OCI-LY7 (cell line): ENCODE measurements at regions not wholly inside any gene's neighbourhood (a gene's known extent, or its start where the extent isn't known, plus 50 kb on each side); places are given as distances from the start of the nearest gene placed in this dataset.

Experiments used
- BruUV-seq: library from RNA; stranded (reverse); fragments of 400-500 nt; replicated peaks from 2 replicates; lab custom pipeline; 2021; lab: Mats Ljungman, UMichigan
- CTCF ChIA-PET: fragments of 300-600 bp; sonication (Branson Sonifier 250); formaldehyde crosslinking; loops from one replicate; lab custom pipeline; 2022; ENCODE audit warnings: antibody characterized with exemption; ENCODE audit not compliant: unreplicated experiment; lab: Charles Lee
- POLR2A ChIA-PET: fragments of 300-600 bp; sonication (Branson Sonifier 250); formaldehyde crosslinking; loops from one replicate; lab custom pipeline; 2022; ENCODE audit warnings: antibody characterized with exemption; lab: Charles Lee
- DNase-seq: peaks from one replicate; pipeline ENCODE4 v3.0.0-alpha.2; 2015; ENCODE audit warnings: low spot score
- H2AFZ ChIP-seq: fragments of 200-600 bp; sonication (generic), shearing (Covaris generic); 2 replicates; pipeline ENCODE4 v1.6.1; 2014; ENCODE audit warnings: mild to moderate bottlenecking, antibody characterized with exemption, low read length, moderate library complexity
- H3K27ac ChIP-seq: fragments of 200-600 bp; sonication (generic); 2 replicates; pipeline ENCODE4 v1.5.1; 2014; ENCODE audit warnings: mixed run types, low read depth, mild to moderate bottlenecking, moderate library complexity, low read length, inconsistent platforms; ENCODE audit not compliant: poor library complexity, severe bottlenecking
- H3K36me3 ChIP-seq: fragments of 200-600 bp; sonication (generic); 2 replicates; pipeline ENCODE4 v1.6.1; 2014; ENCODE audit warnings: mild to moderate bottlenecking, antibody characterized with exemption, low read length, moderate library complexity, mixed read lengths; ENCODE audit not compliant: insufficient read depth
- H3K4me1 ChIP-seq: fragments of 200-600 bp; sonication (generic); 2 replicates; pipeline ENCODE4 v1.5.1; 2014; ENCODE audit warnings: mild to moderate bottlenecking, low read length; ENCODE audit not compliant: insufficient read depth, poor library complexity, severe bottlenecking
- H3K4me2 ChIP-seq: fragments of 200-600 bp; sonication (generic); 2 replicates; pipeline ENCODE4 v1.6.1; 2014; ENCODE audit warnings: mild to moderate bottlenecking, low read length
- H3K4me3 ChIP-seq: fragments of 200-600 bp; sonication (generic); 2 replicates; pipeline ENCODE4 v1.5.1; 2014; ENCODE audit warnings: mild to moderate bottlenecking, low read depth, low read length; ENCODE audit not compliant: poor library complexity, severe bottlenecking
- H3K79me2 ChIP-seq: fragments of 200-600 bp; sonication (generic); 2 replicates; pipeline ENCODE4 v1.6.1; 2016; ENCODE audit warnings: low read depth, mild to moderate bottlenecking, low read length, moderate library complexity, mixed read lengths; ENCODE audit not compliant: insufficient read depth
- H3K9me2 ChIP-seq: fragments of 200-600 bp; sonication (generic); 2 replicates; pipeline ENCODE4 v1.6.1; 2016; ENCODE audit warnings: mild to moderate bottlenecking, low read length, mixed read lengths; ENCODE audit not compliant: insufficient read depth
- H3K9me3 ChIP-seq: fragments of 200-600 bp; sonication (generic); 2 replicates; pipeline ENCODE4 v1.6.1; 2014; ENCODE audit warnings: mild to moderate bottlenecking, mixed run types, low read length, mixed read lengths
- H4K20me1 ChIP-seq: fragments of 200-600 bp; sonication (generic); 2 replicates; pipeline ENCODE4 v1.6.1; 2014; ENCODE audit warnings: mild to moderate bottlenecking, antibody characterized with exemption, low read length, moderate library complexity, mixed read lengths; ENCODE audit not compliant: insufficient read depth
- CTCF ChIP-seq: fragments of 200-600 bp; sonication (generic); conservative IDR thresholded peaks from 2 replicates; pipeline ENCODE4 v1.5.1; 2014; ENCODE audit warnings: mild to moderate bottlenecking, antibody characterized with exemption, low read length, moderate library complexity, mixed read lengths
- EZH2phosphoT487 ChIP-seq: fragments of 200-600 bp; sonication (generic); IDR thresholded peaks from 2 replicates; pipeline ENCODE4 v1.6.1; 2018; ENCODE audit warnings: low read depth, borderline replicate concordance, mild to moderate bottlenecking, mixed run types, antibody characterized with exemption, low read length, moderate library complexity, mixed read lengths
- intact Hi-C: fragments of 100-400 bp; cut with micrococcal nuclease; formaldehyde crosslinking; loops from one replicate; pipeline ENCODE4 v1.10.0; 2022; ENCODE audit not compliant: unreplicated experiment

- Histone ChIP-seq H3K9me2 (no peaks in the 10 kb centered on the region), H3K4me3 (no peak overlapping the region), H2AFZ (no peak overlapping the region), H3K9me3 (no peaks in the 10 kb centered on the region), H3K27ac (no peak overlapping the region), H3K4me2 (no peak overlapping the region), H3K4me1 (no peaks in the 10 kb centered on the region), H3K79me2 (no peaks in the 10 kb centered on the region), H4K20me1 (no peaks in the 10 kb centered on the region), H3K36me3 (no peaks in the 10 kb centered on the region)
- no peak for DNase-seq
- no TSS peak for BruUV-seq
- ChIA-PET CTCF (no interaction called here), POLR2A (no interaction called here)
- no peak for TF ChIP-seq EZH2phosphoT487
- no peak for TF ChIP-seq CTCF
- intact Hi-C loops = no loop called here
These were observed 655.4 kb upstream of the MKI67 start for GRCh38 chr10:128781637-128782036.

- Histone ChIP-seq H3K4me2 (no peak overlapping the region), H3K79me2 (no peaks in the 10 kb centered on the region), H3K9me2 (no peaks in the 10 kb centered on the region), H3K4me3 (no peak overlapping the region), H3K4me1 (no peaks in the 10 kb centered on the region), H3K27ac (no peak overlapping the region), H2AFZ (no peak overlapping the region), H3K36me3 (no peaks in the 10 kb centered on the region), H4K20me1 (no peaks in the 10 kb centered on the region), H3K9me3 (no peaks in the 10 kb centered on the region)
- no peak for DNase-seq
- BruUV-seq = no TSS peak
- intact Hi-C loops = no loop called here
- ChIA-PET CTCF (no interaction called here), POLR2A (no interaction called here)
- TF ChIP-seq CTCF = no peak
- TF ChIP-seq EZH2phosphoT487 = no peak
These were observed 658.2 kb upstream of the MKI67 start for GRCh38 chr10:128784444-128784843.

- CTCF ChIA-PET = no interaction called here
- Histone ChIP-seq H2AFZ (no peak overlapping the region), H3K4me1 (no peaks in the 10 kb centered on the region), H3K9me2 (no peaks in the 10 kb centered on the region), H3K4me2 (no peak overlapping the region), H3K36me3 (no peaks in the 10 kb centered on the region), H3K4me3 (no peak overlapping the region), H3K79me2 (no peaks in the 10 kb centered on the region), H3K27ac (no peak overlapping the region), H3K9me3 (no peaks in the 10 kb centered on the region), H4K20me1 (no peaks in the 10 kb centered on the region)
- no TSS peak for BruUV-seq
- no peak for DNase-seq
- TF ChIP-seq CTCF (no peak), EZH2phosphoT487 (no peak)
- intact Hi-C loops = no loop called here
- POLR2A ChIA-PET = no interaction called here
These were observed 666.4 kb upstream of the MKI67 start for GRCh38 chr10:128792426-128793140.
